ENCODE measurements at regions not wholly inside any gene's neighbourhood (a gene's known extent, or its start where the extent isn't known, plus 50 kb on each side); places are given as distances from the start of the nearest gene placed in this dataset.
A peak's percentile ranks its signal among the peaks of the same experiment; 100 is the strongest.
"Not testable (repeated sequence)": the region's sequence is repeated elsewhere in the genome, so short reads cannot be mapped to it uniquely, and the experiment has no call there.

DNA sequence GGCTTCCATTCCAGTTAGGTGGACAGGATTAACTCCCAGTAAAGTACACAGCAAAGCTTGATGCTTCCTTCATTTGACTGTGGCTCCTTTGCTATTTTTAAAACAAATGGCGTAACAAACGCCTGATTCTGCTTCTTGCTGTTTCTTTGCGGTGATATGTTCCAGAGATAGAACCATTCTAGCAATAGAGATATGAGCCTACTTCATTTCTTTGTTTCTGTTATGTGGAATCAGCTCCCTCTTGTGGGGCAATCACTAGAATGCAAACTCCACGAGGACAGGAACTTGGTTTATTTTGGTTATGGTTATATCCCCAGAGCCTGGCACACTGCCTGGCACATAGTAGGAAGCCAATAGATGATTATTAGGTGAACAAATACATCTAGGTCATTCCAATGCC, 122.6 kb upstream of the SLC6A11 start:
- H3K36me3 ChIP-seq (ENCODE audit: insufficient read depth, low read length) = no peaks in the 10 kb centered on the region
- H3K79me2 ChIP-seq (ENCODE audit: insufficient read depth, low read depth, low read length) = no peaks in the 10 kb centered on the region
- no peaks in the 10 kb centered on the region for H3K9me3 ChIP-seq (ENCODE audit: low read length)
- intact Hi-C loops (cut with micrococcal nuclease; ENCODE audit: unreplicated experiment) = no loop called here
- no peaks in the 10 kb centered on the region for H4K20me1 ChIP-seq (ENCODE audit: insufficient read depth, low read length)
- POLR2A ChIA-PET = interaction anchor here (0.6 kb wide), 1 partner anchor 20 kb away, joined by 4 read pairs; no protein-coding TSS in a partner anchor
- H3K9me2 ChIP-seq (ENCODE audit: insufficient read depth, low read length) = no peaks in the 10 kb centered on the region
- CTCF ChIA-PET (ENCODE audit: unreplicated experiment) = no interaction called here
- no TSS peak for BruUV-seq (replicated peaks)
- H3K27ac ChIP-seq (ENCODE audit: low read depth, low read length, poor library complexity, severe bottlenecking) = no peak overlapping the region
- no peak overlapping the region for H3K4me2 ChIP-seq (ENCODE audit: low read length)
- no peak for TF ChIP-seq EZH2phosphoT487 (IDR thresholded peaks at IDR 0.05; ENCODE audit: borderline replicate concordance, low read depth, low read length)
- TF ChIP-seq, protein P1, sequence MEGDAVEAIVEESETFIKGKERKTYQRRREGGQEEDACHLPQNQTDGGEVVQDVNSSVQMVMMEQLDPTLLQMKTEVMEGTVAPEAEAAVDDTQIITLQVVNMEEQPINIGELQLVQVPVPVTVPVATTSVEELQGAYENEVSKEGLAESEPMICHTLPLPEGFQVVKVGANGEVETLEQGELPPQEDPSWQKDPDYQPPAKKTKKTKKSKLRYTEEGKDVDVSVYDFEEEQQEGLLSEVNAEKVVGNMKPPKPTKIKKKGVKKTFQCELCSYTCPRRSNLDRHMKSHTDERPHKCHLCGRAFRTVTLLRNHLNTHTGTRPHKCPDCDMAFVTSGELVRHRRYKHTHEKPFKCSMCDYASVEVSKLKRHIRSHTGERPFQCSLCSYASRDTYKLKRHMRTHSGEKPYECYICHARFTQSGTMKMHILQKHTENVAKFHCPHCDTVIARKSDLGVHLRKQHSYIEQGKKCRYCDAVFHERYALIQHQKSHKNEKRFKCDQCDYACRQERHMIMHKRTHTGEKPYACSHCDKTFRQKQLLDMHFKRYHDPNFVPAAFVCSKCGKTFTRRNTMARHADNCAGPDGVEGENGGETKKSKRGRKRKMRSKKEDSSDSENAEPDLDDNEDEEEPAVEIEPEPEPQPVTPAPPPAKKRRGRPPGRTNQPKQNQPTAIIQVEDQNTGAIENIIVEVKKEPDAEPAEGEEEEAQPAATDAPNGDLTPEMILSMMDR (conservative IDR thresholded peaks at IDR 0.05; ENCODE audit: low read length) = peak; percentile 57
- no peaks in the 10 kb centered on the region for H3K4me1 ChIP-seq (ENCODE audit: insufficient read depth, low read length, poor library complexity, severe bottlenecking)
- H2AFZ ChIP-seq (ENCODE audit: low read length) = no peak overlapping the region
- no peak overlapping the region for H3K4me3 ChIP-seq (ENCODE audit: low read depth, low read length, poor library complexity, severe bottlenecking)
- DNase-seq (ENCODE audit: low spot score) = peak; percentile 11

- CTCF ChIA-PET (ENCODE audit: unreplicated experiment) = no interaction called here
- H3K9me3 ChIP-seq (ENCODE audit: low read length) = no peaks in the 10 kb centered on the region
- BruUV-seq (replicated peaks) = no TSS peak
- no peaks in the 10 kb centered on the region for H3K4me1 ChIP-seq (ENCODE audit: insufficient read depth, low read length, poor library complexity, severe bottlenecking)
- no peaks in the 10 kb centered on the region for H3K79me2 ChIP-seq (ENCODE audit: insufficient read depth, low read depth, low read length)
- TF ChIP-seq, protein P1 (conservative IDR thresholded peaks at IDR 0.05; ENCODE audit: low read length) = no peak
- no peak for TF ChIP-seq EZH2phosphoT487 (IDR thresholded peaks at IDR 0.05; ENCODE audit: borderline replicate concordance, low read depth, low read length)
- H3K27ac ChIP-seq (ENCODE audit: low read depth, low read length, poor library complexity, severe bottlenecking) = no peak overlapping the region
- H2AFZ ChIP-seq (ENCODE audit: low read length) = no peak overlapping the region
- DNase-seq (ENCODE audit: low spot score) = no peak
- no peak overlapping the region for H3K4me3 ChIP-seq (ENCODE audit: low read depth, low read length, poor library complexity, severe bottlenecking)
- H3K9me2 ChIP-seq (ENCODE audit: insufficient read depth, low read length) = no peaks in the 10 kb centered on the region
- POLR2A ChIA-PET = no interaction called here
- H4K20me1 ChIP-seq (ENCODE audit: insufficient read depth, low read length) = no peaks in the 10 kb centered on the region
- no peak overlapping the region for H3K4me2 ChIP-seq (ENCODE audit: low read length)
- intact Hi-C loops (cut with micrococcal nuclease; ENCODE audit: unreplicated experiment) = no loop called here
- no peaks in the 10 kb centered on the region for H3K36me3 ChIP-seq (ENCODE audit: insufficient read depth, low read length)
Measured at GRCh38 chr3:10694179-10694578, 121.8 kb upstream of the SLC6A11 start.

GRCh38 chr3:10695186-10695585, 120.8 kb upstream of the SLC6A11 start:
- H3K79me2 ChIP-seq (ENCODE audit: insufficient read depth, low read depth, low read length); BruUV-seq (replicated peaks); H3K4me1 ChIP-seq (ENCODE audit: insufficient read depth, low read length, poor library complexity, severe bottlenecking); H3K9me2 ChIP-seq (ENCODE audit: insufficient read depth, low read length); POLR2A ChIA-PET; DNase-seq (ENCODE audit: low spot score); H3K4me2 ChIP-seq (ENCODE audit: low read length); H4K20me1 ChIP-seq (ENCODE audit: insufficient read depth, low read length); H2AFZ ChIP-seq (ENCODE audit: low read length); H3K9me3 ChIP-seq (ENCODE audit: low read length); H3K4me3 ChIP-seq (ENCODE audit: low read depth, low read length, poor library complexity, severe bottlenecking); H3K27ac ChIP-seq (ENCODE audit: low read depth, low read length, poor library complexity, severe bottlenecking); H3K36me3 ChIP-seq (ENCODE audit: insufficient read depth, low read length); CTCF ChIA-PET (ENCODE audit: unreplicated experiment); intact Hi-C loops (cut with micrococcal nuclease; ENCODE audit: unreplicated experiment): not testable (repeated sequence)

Measured in OCI-LY7 (cell line).